DOHH2 (cell line): ENCODE measurements at regions not wholly inside any gene's neighbourhood (a gene's known extent, or its start where the extent isn't known, plus 50 kb on each side); places are given as distances from the start of the nearest gene placed in this dataset.
"Not testable (repeated sequence)": the region's sequence is repeated elsewhere in the genome, so short reads cannot be mapped to it uniquely, and the experiment has no call there.

Experiments used
- H3F3A ChIP-seq: fragments of 200-600 bp; sonication (generic), shearing (Covaris generic); 2 replicates; pipeline ENCODE4 v1.6.0; 2016; ENCODE audit warnings: antibody characterized with exemption, mild to moderate bottlenecking; ENCODE audit not compliant: control insufficient read depth, insufficient read depth
- H3K27ac ChIP-seq: fragments of 200-600 bp; sonication (generic); 2 replicates; pipeline ENCODE4 v1.5.1; 2014; ENCODE audit warnings: low read depth, mild to moderate bottlenecking, low read length, moderate library complexity
- H3K27me3 ChIP-seq: fragments of 200-600 bp; sonication (generic); 2 replicates; pipeline ENCODE4 v1.6.1; 2014; ENCODE audit warnings: mild to moderate bottlenecking, low read length, mixed read lengths; ENCODE audit not compliant: control insufficient read depth
- H3K36me3 ChIP-seq: fragments of 200-600 bp; sonication (generic); 2 replicates; pipeline ENCODE4 v1.6.1; 2014; ENCODE audit warnings: mild to moderate bottlenecking, low read length, moderate library complexity, mixed read lengths; ENCODE audit not compliant: control insufficient read depth
- H3K4me1 ChIP-seq: fragments of 200-600 bp; sonication (generic); 2 replicates; pipeline ENCODE4 v1.6.1; 2014; ENCODE audit warnings: mild to moderate bottlenecking, low read length, mixed read lengths; ENCODE audit not compliant: control insufficient read depth
- H3K4me2 ChIP-seq: fragments of 200-600 bp; sonication (generic); 2 replicates; pipeline ENCODE4 v1.6.0; 2014; ENCODE audit warnings: mild to moderate bottlenecking, low read length, moderate library complexity
- H3K4me3 ChIP-seq: fragments of 200-600 bp; sonication (generic); 2 replicates; pipeline ENCODE4 v1.5.1; 2014; ENCODE audit warnings: mild to moderate bottlenecking, low read length, mixed read lengths
- H3K79me2 ChIP-seq: fragments of 200-600 bp; sonication (generic); 2 replicates; pipeline ENCODE4 v1.6.1; 2014; ENCODE audit warnings: mild to moderate bottlenecking, low read length, mixed read lengths; ENCODE audit not compliant: control insufficient read depth
- H3K9me2 ChIP-seq: fragments of 200-600 bp; sonication (generic); replicated peaks from 2 replicates; pipeline ENCODE4 v1.6.1; 2014; ENCODE audit warnings: mild to moderate bottlenecking, low read length, mixed read lengths; ENCODE audit not compliant: control insufficient read depth
- H3K9me3 ChIP-seq: fragments of 200-600 bp; sonication (generic); 2 replicates; pipeline ENCODE4 v1.6.1; 2014; ENCODE audit warnings: antibody characterized with exemption, low read length, mixed read lengths; ENCODE audit not compliant: control insufficient read depth, insufficient read depth
- H4K20me1 ChIP-seq: fragments of 200-600 bp; sonication (generic); 2 replicates; pipeline ENCODE4 v1.6.0; 2014; ENCODE audit warnings: low read depth, mild to moderate bottlenecking, antibody characterized with exemption, low read length, moderate library complexity; ENCODE audit not compliant: control insufficient read depth, insufficient read depth
- CTCF ChIP-seq: fragments of 200-600 bp; sonication (generic); IDR thresholded peaks from one replicate; pipeline ENCODE4 v1.5.1; 2014; ENCODE audit warnings: antibody characterized with exemption, mild to moderate bottlenecking, low read depth, low read length; ENCODE audit not compliant: poor library complexity, severe bottlenecking
- EZH2phosphoT487 ChIP-seq: fragments of 200-600 bp; sonication (generic); IDR thresholded peaks from 2 replicates; pipeline ENCODE4 v1.6.1; 2017; ENCODE audit warnings: borderline replicate concordance, mild to moderate bottlenecking, antibody characterized with exemption, low read length, moderate library complexity, mixed read lengths

- Histone ChIP-seq H3K9me2 (no peaks in the 10 kb centered on the region), H3K4me3 (no peak overlapping the region), H4K20me1 (no peaks in the 10 kb centered on the region), H3F3A (no peaks in the 10 kb centered on the region), H3K9me3 (no peaks in the 10 kb centered on the region), H3K4me1 (no peaks in the 10 kb centered on the region), H3K4me2 (no peak overlapping the region), H3K27ac (no peak overlapping the region), H3K27me3 (no peaks in the 10 kb centered on the region), H3K79me2 (no peaks in the 10 kb centered on the region), H3K36me3 (no peaks in the 10 kb centered on the region)
- no peak for TF ChIP-seq CTCF
- no peak for TF ChIP-seq EZH2phosphoT487
Measured at GRCh38 chr10:125256026-125256425, 95.7 kb upstream of the CTBP2 start.

- no peaks in the 10 kb centered on the region for H3K4me1 ChIP-seq
- TF ChIP-seq CTCF (no peak), EZH2phosphoT487 (no peak)
- no peak overlapping the region for H3K27ac ChIP-seq
- no peaks in the 10 kb centered on the region for H3K36me3 ChIP-seq
- H3K27me3 ChIP-seq, result no peaks in the 10 kb centered on the region
- no peaks in the 10 kb centered on the region for H4K20me1 ChIP-seq
- H3K9me3 ChIP-seq, result no peaks in the 10 kb centered on the region
- H3F3A ChIP-seq, result no peaks in the 10 kb centered on the region
- H3K9me2 ChIP-seq, result no peaks in the 10 kb centered on the region
- no peak overlapping the region for H3K4me2 ChIP-seq
- no peaks in the 10 kb centered on the region for H3K79me2 ChIP-seq
- H3K4me3 ChIP-seq, result no peak overlapping the region
Measured at GRCh38 chr10:125252937-125253336, 92.6 kb upstream of the CTBP2 start.

GRCh38 chr10:125250834-125251233 lies 90.5 kb upstream of the CTBP2 start:
- H3K4me3 ChIP-seq, H3K36me3 ChIP-seq, H3K4me2 ChIP-seq, H3K27me3 ChIP-seq, H3K4me1 ChIP-seq, H3F3A ChIP-seq, H3K9me2 ChIP-seq, H3K79me2 ChIP-seq, H3K9me3 ChIP-seq, H3K27ac ChIP-seq, H4K20me1 ChIP-seq: not testable (repeated sequence)

- Histone ChIP-seq H3K36me3 (no peaks in the 10 kb centered on the region), H3F3A (no peaks in the 10 kb centered on the region), H4K20me1 (no peaks in the 10 kb centered on the region), H3K4me1 (no peaks in the 10 kb centered on the region), H3K79me2 (no peaks in the 10 kb centered on the region), H3K4me3 (no peak overlapping the region), H3K27ac (no peak overlapping the region), H3K9me2 (no peaks in the 10 kb centered on the region), H3K27me3 (peaks cover 2% of the 10 kb centered on the region; the same call in 1 of the 2 replicates), H3K4me2 (no peak overlapping the region), H3K9me3 (no peaks in the 10 kb centered on the region)
- TF ChIP-seq EZH2phosphoT487 (no peak), CTCF (no peak)
Measured at GRCh38 chr10:125249948-125250347, 89.6 kb upstream of the CTBP2 start.
